GM23338 (cell line): ENCODE measurements at regions not wholly inside any gene's neighbourhood (a gene's known extent, or its start where the extent isn't known, plus 50 kb on each side); places are given as distances from the start of the nearest gene placed in this dataset.

ENCODE experiments used
- ATAC-seq: fragments of 200-7000 bp; cut with Tn5 transposase; 3 replicates; pipeline ENCODE4 v1.9.1; 2020
- DNase-seq: peaks from one replicate; pipeline ENCODE4 v3.0.0-alpha.2; 2015; ENCODE audit warnings: low spot score
- H2AFZ ChIP-seq: fragments of 200-600 bp; sonication (generic); 2 replicates; pipeline ENCODE4 v1.8.0; 2016; ENCODE audit warnings: antibody characterized with exemption, mild to moderate bottlenecking, moderate library complexity
- H3F3A ChIP-seq: fragments of 200-600 bp; sonication (generic); replicated peaks from 2 replicates; pipeline ENCODE4 v1.8.0; 2017; ENCODE audit warnings: antibody characterized with exemption, mixed run types, low read depth
- H3K27ac ChIP-seq: fragments of 200-600 bp; sonication (generic); 2 replicates; pipeline ENCODE4 v1.6.1; 2016; ENCODE audit warnings: low read depth
- H3K27me3 ChIP-seq: fragments of 200-600 bp; sonication (generic); 2 replicates; pipeline ENCODE4 v1.8.0; 2016; ENCODE audit warnings: mild to moderate bottlenecking, mixed run types, moderate library complexity; ENCODE audit not compliant: insufficient read depth
- H3K36me3 ChIP-seq: fragments of 200-600 bp; sonication (generic); 2 replicates; pipeline ENCODE4 v1.8.0; 2016; ENCODE audit warnings: mild to moderate bottlenecking; ENCODE audit not compliant: insufficient read depth
- H3K4me1 ChIP-seq: fragments of 200-600 bp; sonication (generic); 2 replicates; pipeline ENCODE4 v1.8.0; 2016; ENCODE audit warnings: mild to moderate bottlenecking, moderate library complexity; ENCODE audit not compliant: insufficient read depth
- H3K4me2 ChIP-seq: fragments of 200-600 bp; sonication (generic); 2 replicates; pipeline ENCODE4 v1.7.1; 2017; ENCODE audit warnings: mixed run types
- H3K4me3 ChIP-seq: fragments of 200-600 bp; sonication (generic); 2 replicates; pipeline ENCODE4 v1.6.1; 2016; ENCODE audit warnings: mixed run types
- H3K79me2 ChIP-seq: fragments of 200-600 bp; sonication (generic); replicated peaks from 2 replicates; pipeline ENCODE4 v1.8.0; 2017; ENCODE audit warnings: mild to moderate bottlenecking; ENCODE audit not compliant: insufficient read depth
- H3K9me2 ChIP-seq: fragments of 200-600 bp; sonication (generic); 2 replicates; pipeline ENCODE4 v1.8.0; 2017; ENCODE audit not compliant: insufficient read depth
- H4K20me1 ChIP-seq: fragments of 200-600 bp; sonication (generic); replicated peaks from 2 replicates; pipeline ENCODE4 v1.8.0; 2017; ENCODE audit warnings: mild to moderate bottlenecking; ENCODE audit not compliant: insufficient read depth
- H3K27ac Mint-ChIP-seq: 2 replicates; pipeline ENCODE4 v1.8.0; 2020; ENCODE audit warnings: inconsistent platforms, mild to moderate bottlenecking, moderate library complexity, mixed read lengths
- H3K27me3 Mint-ChIP-seq: 3 replicates; pipeline ENCODE4 v1.8.0; 2022; ENCODE audit warnings: low read depth, mild to moderate bottlenecking, moderate library complexity, mixed read lengths, inconsistent platforms; ENCODE audit not compliant: insufficient read depth, poor library complexity
- H3K36me3 Mint-ChIP-seq: 3 replicates; pipeline ENCODE4 v1.8.0; 2021; ENCODE audit warnings: low read depth, mild to moderate bottlenecking, inconsistent platforms, moderate library complexity, mixed read lengths
- H3K4me1 Mint-ChIP-seq: 3 replicates; pipeline ENCODE4 v1.8.0; 2020; ENCODE audit warnings: mild to moderate bottlenecking, inconsistent platforms, mixed read lengths
- H3K4me3 Mint-ChIP-seq: 3 replicates; pipeline ENCODE4 v1.8.0; 2021; ENCODE audit warnings: moderate library complexity, mild to moderate bottlenecking, inconsistent platforms, mixed read lengths
- H3K9me3 Mint-ChIP-seq: 3 replicates; pipeline ENCODE4 v1.8.0; 2020; ENCODE audit warnings: moderate library complexity, mild to moderate bottlenecking, inconsistent platforms, mixed read lengths
- CREB1 ChIP-seq: fragments of 250-450 bp; sonication (Bioruptor Pico); IDR thresholded peaks from 2 replicates; pipeline ENCODE4 v1.5.0; 2020; ENCODE audit warnings: low read depth, mild to moderate bottlenecking, moderate library complexity
- CTCF ChIP-seq, 2 experiments: fragments of 200-600 bp in 1 of 2; sonication (generic) in 1 of 2; conservative IDR thresholded peaks; 2 replicates each; pipeline versions ENCODE4 v1.5.1 to v1.6.1; 2016 to 2017; ENCODE audit warnings: antibody characterized with exemption in 2 of 2, low read depth in 2 of 2, mild to moderate bottlenecking in 2 of 2, moderate library complexity in 1 of 2
- ETS1 ChIP-seq: IDR thresholded peaks from 2 replicates; pipeline ENCODE4 v1.6.1; 2016; ENCODE audit warnings: antibody characterized with exemption
- EZH2 ChIP-seq: fragments of 200-600 bp; sonication (generic); IDR thresholded peaks from one replicate; pipeline ENCODE4 v1.8.0; 2017; ENCODE audit warnings: antibody characterized with exemption, mild to moderate bottlenecking, low read depth; ENCODE audit not compliant: unreplicated experiment
- EZH2phosphoT487 ChIP-seq: fragments of 200-600 bp; sonication (generic); IDR thresholded peaks from one replicate; pipeline ENCODE4 v1.8.1; 2018; ENCODE audit warnings: antibody characterized with exemption; ENCODE audit not compliant: unreplicated experiment
- POLR2AphosphoS5 ChIP-seq: IDR thresholded peaks from 2 replicates; pipeline ENCODE4 v1.6.1; 2016; ENCODE audit warnings: antibody characterized with exemption, low read depth
- STAT1 ChIP-seq: IDR thresholded peaks from one replicate; pipeline ENCODE4 v1.6.1; 2016; ENCODE audit warnings: antibody characterized with exemption; ENCODE audit not compliant: unreplicated experiment
- ZNF331 ChIP-seq: fragments of 250-450 bp; sonication (Bioruptor Pico); IDR thresholded peaks from 2 replicates; pipeline ENCODE4 v1.5.0; 2020; ENCODE audit warnings: low read depth, mild to moderate bottlenecking, moderate library complexity
- ZNF462 ChIP-seq: fragments of 250-450 bp; sonication (Bioruptor Pico); IDR thresholded peaks from 2 replicates; pipeline ENCODE4 v1.5.0; 2020; ENCODE audit warnings: mild to moderate bottlenecking, moderate library complexity
- TF ChIP-seq, protein P1 (sequence below): IDR thresholded peaks from one replicate; pipeline ENCODE4 v1.6.1; 2018; ENCODE audit warnings: antibody characterized with exemption; ENCODE audit not compliant: unreplicated experiment

GRCh38 chr2:34419856-34420255, 820.8 kb upstream of the FAM98A start (continued):
- TF ChIP-seq CTCF (conservative IDR thresholded peaks at IDR 0.05; ENCODE audit: low read depth in 2 of 2) = no peak
- TF ChIP-seq ZNF331 (CRISPR knock-in tag) = no peak
- TF ChIP-seq EZH2 = no peak

- no peaks in the 10 kb centered on the region for H3F3A ChIP-seq
- no peak for TF ChIP-seq CTCF (conservative IDR thresholded peaks at IDR 0.05; ENCODE audit: low read depth in 2 of 2)
- TF ChIP-seq, protein P1, sequence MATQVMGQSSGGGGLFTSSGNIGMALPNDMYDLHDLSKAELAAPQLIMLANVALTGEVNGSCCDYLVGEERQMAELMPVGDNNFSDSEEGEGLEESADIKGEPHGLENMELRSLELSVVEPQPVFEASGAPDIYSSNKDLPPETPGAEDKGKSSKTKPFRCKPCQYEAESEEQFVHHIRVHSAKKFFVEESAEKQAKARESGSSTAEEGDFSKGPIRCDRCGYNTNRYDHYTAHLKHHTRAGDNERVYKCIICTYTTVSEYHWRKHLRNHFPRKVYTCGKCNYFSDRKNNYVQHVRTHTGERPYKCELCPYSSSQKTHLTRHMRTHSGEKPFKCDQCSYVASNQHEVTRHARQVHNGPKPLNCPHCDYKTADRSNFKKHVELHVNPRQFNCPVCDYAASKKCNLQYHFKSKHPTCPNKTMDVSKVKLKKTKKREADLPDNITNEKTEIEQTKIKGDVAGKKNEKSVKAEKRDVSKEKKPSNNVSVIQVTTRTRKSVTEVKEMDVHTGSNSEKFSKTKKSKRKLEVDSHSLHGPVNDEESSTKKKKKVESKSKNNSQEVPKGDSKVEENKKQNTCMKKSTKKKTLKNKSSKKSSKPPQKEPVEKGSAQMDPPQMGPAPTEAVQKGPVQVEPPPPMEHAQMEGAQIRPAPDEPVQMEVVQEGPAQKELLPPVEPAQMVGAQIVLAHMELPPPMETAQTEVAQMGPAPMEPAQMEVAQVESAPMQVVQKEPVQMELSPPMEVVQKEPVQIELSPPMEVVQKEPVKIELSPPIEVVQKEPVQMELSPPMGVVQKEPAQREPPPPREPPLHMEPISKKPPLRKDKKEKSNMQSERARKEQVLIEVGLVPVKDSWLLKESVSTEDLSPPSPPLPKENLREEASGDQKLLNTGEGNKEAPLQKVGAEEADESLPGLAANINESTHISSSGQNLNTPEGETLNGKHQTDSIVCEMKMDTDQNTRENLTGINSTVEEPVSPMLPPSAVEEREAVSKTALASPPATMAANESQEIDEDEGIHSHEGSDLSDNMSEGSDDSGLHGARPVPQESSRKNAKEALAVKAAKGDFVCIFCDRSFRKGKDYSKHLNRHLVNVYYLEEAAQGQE = no peak
- no peak for TF ChIP-seq ZNF331 (CRISPR knock-in tag)
- TF ChIP-seq STAT1 = no peak
- TF ChIP-seq EZH2phosphoT487 = no peak
- no peak for TF ChIP-seq ETS1
- no peak for TF ChIP-seq POLR2AphosphoS5
- no peak for TF ChIP-seq ZNF462 (CRISPR knock-in tag)
- no peak for TF ChIP-seq CREB1 (CRISPR knock-in tag)
These were observed 817.8 kb upstream of the FAM98A start for GRCh38 chr2:34416856-34417255.

More at GRCh38 chr2:34416856-34417255, 817.8 kb upstream of the FAM98A start:
- no peak overlapping the region for H3K27ac Mint-ChIP-seq
- Histone ChIP-seq H3K4me3 (no peak overlapping the region), H3K4me1 (peaks cover 5% of the 10 kb centered on the region; the same call in 1 of the 2 replicates), H4K20me1 (no peaks in the 10 kb centered on the region), H2AFZ (no peak overlapping the region), H3K27ac (no peak overlapping the region), H3K27me3 (no peaks in the 10 kb centered on the region), H3K9me2 (peaks cover 6% of the 10 kb centered on the region; the same call in 1 of the 2 replicates), H3K4me2 (no peak overlapping the region), H3K79me2 (no peaks in the 10 kb centered on the region), H3K36me3 (peaks cover 2% of the 10 kb centered on the region)
- H3K9me3 Mint-ChIP-seq = peaks cover 24% of the 10 kb centered on the region
- DNase-seq (no peak), ATAC-seq (no peak)
- peaks cover 20% of the 10 kb centered on the region; the same call in 2 of the 3 replicates for H3K36me3 Mint-ChIP-seq
- H3K4me3 Mint-ChIP-seq = no peak overlapping the region
- no peaks in the 10 kb centered on the region for H3K27me3 Mint-ChIP-seq
- H3K4me1 Mint-ChIP-seq = peaks cover 8% of the 10 kb centered on the region; the same call in 1 of the 3 replicates
